HG02610 (cell line): ENCODE measurements at regions not wholly inside any gene's neighbourhood (a gene's known extent, or its start where the extent isn't known, plus 50 kb on each side); places are given as distances from the start of the nearest gene placed in this dataset.
"Not testable (repeated sequence)": the region's sequence is repeated elsewhere in the genome, so short reads cannot be mapped to it uniquely, and the experiment has no call there.

Experiments used
- ATAC-seq: cut with Tn5 transposase; IDR thresholded peaks from one replicate; pipeline ENCODE4 v1.9.1; 2021; ENCODE audit warnings: mild to moderate bottlenecking, moderate library complexity; ENCODE audit not compliant: unreplicated experiment

DNA sequence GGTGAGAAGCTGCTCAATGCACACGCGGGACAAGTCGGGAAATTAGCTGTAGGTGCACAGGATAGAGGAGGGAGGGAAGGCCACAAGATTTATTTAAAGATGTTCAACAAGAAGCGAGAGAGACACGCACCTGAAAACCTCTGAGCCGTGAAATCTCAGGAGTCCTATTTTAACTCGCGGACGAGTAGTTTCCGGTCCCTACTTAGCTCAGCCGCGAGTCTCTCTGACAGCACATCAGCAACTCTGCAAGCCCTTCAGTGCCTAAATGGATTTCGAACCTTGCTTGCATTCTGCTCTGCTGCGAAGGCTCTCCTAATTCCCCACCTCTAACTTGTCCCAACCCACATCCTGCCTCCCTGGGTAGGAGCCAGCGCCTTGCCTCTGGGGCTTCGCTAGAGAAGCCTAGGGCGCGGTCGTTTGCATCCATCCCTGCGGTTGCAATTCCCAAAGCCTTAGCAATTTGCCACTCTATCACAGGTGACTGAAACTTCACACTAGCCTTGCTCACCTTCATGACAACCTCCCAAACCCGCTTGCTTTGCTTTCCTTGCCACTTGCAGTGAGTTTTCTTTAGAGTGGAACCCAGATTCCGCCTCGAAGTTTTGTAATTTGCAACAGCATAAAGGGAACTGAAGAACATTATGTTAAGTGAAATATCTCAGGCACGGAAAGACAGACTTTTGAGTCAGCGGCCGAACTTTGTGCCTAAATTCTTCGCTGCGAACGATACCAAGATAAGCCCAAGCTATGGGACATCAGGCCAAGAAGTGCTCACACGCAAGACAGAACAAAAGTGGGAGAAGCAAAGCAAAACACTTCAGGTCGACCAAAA is 202.8 kb downstream of the KDM5D start:
- peak; percentile 96 for ATAC-seq

- ATAC-seq, result not testable (repeated sequence)
These were observed 208.8 kb downstream of the KDM5D start for GRCh38 chrY:19535697-19536096.

DNA sequence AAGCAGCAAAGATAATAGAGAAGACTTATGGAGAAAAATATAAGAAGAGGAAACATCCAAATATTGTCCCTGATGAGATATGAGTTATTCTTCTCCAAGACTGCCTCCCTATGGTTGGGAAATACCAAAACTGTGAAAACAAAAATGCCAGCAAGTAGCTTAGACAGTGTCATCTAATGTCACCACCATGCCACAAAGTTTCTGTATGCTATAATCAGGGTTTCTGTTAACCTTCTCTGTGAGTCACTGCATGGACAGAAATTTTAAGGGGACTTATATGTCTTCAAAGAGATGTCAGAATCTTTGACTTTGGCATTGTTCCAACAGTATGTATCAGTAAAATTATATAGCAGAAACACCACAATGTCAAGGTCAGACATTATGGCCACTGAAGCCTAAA is 222.6 kb downstream of the KDM5D start:
- no peak for ATAC-seq

DNA sequence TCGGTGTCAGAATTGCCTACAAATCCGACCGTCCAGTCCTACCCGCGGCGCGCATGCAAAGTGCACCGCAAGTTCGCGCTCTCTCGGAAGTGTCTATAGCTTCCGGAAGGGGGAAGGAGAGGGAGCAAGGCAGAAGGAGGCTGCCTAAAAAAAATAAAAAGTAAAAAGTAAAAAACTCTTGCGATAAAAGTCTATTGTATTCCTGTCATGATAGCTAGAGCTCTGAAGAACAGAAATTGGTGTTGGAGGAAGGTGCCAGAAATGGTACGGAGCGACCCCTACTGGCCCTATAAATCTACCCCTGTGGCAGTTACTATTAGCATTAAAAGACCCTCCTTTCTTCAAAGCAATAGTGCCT is 241.5 kb downstream of the KDM5D start:
- no peak for ATAC-seq

DNA sequence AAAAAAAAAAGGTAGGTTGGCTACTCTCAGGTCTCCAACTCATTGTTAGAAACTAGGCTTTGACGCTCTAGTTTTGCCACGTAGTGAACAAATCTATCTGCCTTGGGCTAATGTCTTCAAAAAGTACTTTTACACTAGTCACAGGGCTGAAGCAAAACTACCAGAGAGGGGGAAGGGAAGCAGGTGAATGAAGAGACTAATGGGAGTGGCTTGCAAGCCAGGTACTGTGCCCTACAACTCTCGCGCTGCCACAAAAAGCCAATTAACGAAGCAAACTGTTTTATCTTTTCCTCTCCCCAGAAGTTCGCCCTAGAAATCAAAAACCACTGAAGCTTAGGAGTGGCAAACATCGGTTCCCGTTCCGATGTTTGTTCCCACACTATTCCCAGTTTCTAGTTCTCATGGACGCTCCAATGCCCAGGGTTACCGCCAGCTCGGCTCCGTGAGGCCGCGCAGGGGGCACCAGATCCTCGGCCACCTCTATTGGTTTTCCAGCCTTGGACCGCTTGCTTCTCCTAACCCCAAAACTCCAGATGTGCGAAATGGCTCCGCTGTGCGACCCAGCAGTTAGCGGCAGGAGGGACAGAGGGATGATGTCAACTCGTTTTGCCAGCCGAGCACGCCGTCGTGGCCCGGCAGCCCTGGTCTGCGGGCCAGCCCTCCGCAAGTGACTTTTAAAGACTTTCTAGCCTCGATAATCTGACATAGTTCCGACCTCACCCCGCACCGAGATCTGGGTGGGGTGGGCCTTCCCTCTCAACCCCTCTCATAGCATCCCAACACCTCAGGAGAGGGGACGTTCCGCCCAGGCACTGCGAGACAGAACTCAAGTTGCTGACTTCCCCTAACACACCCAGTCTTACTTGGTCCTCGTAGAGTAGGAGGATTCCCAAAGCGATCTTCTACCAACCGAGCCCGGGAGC is 242.1 kb downstream of the KDM5D start:
- ATAC-seq, result no peak

- no peak for ATAC-seq
These were observed 246.0 kb downstream of the KDM5D start for GRCh38 chrY:19498556-19498955.

GRCh38 chrY:19487494-19487893 is 257.0 kb downstream of the KDM5D start:
- no peak for ATAC-seq

- no peak for ATAC-seq
These were observed 259.5 kb downstream of the KDM5D start for GRCh38 chrY:19484997-19485396.

DNA sequence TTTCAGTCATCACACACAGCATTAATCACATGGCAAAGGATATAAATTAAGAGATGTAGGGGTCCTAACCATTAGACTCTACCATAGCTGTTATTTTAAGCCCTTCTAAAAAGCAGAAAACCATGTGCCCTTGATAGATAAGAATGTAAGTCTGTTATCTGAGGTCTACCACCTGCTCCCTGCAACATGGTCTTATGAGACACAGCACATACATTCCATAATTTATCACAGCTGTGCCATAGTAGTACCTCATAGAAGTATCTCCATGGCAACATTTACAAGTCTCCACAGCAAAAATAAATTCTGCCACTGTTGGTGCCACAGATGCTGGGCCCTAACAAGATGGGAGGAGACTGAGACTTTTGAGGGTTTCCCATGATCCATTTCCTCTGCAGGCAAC is 265.4 kb downstream of the KDM5D start:
- no peak for ATAC-seq

DNA sequence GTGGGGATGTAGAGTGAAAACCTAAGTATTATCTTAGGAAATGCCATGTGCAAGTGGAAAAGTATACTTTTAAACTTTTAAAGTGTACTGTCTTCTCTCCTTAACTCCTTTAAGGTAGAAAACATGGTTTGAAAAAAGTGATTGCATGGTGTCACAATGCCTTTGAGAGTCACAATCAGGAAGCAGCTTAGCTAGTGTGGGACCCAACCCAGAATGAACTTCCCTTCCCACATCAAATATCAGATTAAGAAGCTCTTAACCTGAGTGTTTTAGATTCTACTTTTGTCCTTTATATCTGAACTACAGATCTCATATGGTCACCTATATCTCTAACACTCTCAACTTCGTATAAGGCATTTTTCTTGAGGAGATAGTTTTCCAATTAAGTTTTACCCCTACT is 266.6 kb downstream of the KDM5D start:
- no peak for ATAC-seq

DNA sequence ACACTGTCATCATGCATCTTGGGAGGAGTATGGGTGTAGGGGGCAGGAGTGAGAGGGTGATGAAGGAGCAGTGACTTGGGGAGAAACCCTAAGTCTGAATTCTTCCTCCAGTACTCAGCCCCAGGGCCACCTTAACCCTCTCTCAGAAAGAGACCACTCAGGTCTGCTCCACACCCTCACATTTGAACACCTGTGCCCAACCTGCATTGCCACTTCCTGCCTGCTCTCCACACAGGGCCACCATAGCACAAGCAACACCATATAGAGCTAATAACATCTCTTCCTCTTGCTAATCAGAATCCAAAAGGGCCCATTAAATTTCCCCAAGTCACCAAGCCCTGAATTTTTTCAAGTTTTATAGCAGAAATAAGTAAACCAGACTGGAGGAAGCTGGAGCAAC is 278.7 kb downstream of the KDM5D start:
- ATAC-seq, result no peak

DNA sequence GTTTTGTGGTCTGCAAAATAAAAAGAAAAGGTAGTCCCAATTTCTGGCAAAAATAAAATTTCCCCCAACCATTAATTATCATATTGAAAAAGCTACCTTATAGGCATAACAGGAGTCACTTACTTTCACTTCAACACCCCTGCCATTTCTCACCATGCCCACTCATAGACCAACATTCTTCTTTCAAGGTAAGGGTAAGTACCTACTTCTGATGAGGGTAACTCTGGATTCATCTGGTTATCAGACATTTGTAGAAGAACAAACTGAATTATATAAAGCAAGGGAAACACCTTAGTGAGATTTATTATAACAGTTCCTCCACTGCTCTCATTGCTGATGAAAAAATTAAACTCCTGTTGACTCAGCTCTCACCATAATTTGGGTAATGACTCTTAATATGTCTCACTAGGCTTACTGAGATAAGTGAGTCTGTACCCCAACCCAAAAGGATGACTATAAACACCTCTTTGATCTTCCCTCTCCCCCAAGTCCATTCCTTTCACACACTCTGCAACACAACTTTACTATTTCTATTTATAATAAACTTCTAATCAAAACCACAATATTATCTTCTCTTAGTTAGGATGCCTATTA is 287.6 kb downstream of the KDM5D start:
- no peak for ATAC-seq

DNA sequence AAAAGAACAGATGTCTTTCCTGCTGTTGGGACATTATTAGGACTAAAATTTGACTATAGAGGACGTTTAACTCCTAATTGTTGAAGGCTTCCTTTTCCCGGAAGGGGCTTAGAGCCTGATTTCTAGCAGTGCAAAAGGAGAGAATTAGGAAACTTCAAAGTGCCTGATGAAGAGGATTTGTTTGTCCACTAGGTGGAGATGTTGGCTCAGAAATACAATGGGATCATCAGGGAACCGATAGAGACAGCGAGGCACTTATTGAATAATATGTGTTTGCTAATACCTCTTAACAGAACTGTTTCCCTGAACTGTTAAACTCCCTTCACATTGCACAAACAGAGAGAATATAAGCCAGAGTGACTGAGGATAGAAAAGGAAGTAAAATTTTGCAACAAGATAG is 311.5 kb downstream of the KDM5D start:
- ATAC-seq, result no peak

DNA sequence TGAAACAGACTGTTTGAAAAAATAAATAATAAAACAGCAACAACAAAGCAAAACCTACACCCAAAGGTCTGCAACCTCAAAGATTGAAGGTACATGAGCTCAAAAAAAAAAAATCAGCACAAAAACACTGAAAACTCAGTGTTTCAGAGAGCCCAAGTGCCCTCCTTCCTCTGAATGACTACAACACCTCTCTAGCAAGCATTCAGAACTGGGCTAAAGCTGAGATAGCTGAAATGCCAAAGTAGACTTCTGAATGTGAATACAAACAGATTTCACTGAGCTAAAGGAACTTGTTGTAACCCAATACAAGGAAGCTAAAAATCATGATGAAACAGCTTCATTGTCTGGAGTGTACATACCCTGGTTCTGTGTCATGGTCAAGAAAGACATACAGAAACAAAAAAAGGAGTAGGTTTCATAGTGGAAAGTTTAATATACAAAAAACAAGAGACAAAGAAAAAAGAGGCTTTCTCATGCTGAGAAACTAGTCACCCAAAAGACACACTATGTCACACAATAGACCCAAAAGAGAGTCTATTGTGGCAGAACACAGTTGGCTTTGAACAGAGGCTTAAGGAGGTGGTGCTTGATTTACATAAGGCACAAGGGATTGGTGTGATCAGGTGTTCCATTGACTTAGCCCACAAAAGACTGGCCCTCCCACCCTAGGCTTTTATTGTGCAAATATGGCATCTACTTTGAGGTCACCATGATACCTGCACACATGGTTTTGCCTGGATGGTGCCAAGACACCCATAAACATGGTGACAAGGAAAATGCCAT is 316.6 kb downstream of the KDM5D start:
- ATAC-seq, result no peak

DNA sequence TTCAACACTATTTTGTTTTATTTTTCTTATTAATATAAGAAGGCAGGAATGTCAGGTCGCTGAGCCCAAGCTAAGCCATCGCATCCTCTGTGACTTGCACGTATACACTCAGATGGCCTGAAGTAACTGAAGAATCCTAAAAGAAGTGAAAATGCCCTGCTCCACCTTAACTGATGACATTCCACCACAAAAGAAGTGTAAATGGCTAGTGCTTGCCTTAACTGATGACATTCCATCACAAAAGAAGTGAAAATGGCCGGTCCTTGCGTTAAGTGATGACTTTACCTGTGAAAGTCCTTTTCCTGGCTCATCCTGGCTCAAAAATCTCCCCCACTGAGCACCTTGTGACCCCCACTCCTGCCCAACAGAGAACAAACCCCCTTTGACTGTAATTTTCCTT is 317.3 kb downstream of the KDM5D start:
- not testable (repeated sequence) for ATAC-seq

GRCh38 chrY:19410980-19411766 is 333.4 kb downstream of the KDM5D start:
- no peak for ATAC-seq

DNA sequence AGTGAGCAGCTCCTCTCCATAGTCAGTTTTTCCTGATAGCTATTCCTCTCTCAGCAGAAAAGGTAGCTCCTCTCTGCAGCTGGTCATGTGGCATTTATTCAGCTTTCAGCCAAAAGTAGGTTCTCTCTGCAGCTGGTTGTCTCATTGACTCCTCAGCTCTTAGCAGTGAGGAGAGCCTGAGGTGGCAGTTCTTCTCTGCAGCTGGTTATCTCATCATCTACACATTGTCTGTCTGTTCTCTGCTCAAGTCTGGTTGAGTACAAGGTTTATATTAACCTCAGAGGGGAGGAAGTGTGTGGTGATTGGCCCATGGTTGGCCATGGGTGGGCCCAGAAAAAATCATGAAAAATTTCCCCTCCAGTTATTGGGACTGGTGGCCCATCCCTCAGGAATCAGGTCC is 338.3 kb downstream of the KDM5D start:
- no peak for ATAC-seq

DNA sequence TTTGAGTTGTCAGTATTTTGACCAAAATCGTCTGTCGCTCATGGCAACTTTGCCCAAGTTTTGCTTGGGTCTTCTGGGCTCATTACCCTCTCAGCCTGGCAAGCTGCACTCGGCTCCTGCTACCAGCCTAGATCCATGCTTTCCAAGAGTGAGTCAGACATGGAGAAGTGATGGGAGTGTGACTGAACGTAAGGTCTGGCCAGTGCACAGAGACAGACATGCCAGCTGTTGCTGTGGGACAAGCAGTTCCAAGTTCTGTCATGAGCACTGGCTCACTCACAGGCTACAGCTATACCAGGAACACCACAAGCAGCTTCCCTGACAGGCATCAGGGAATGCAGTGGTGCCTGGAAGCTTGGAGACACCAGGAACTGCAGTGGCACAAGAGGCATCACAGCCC is 338.9 kb downstream of the KDM5D start:
- no peak for ATAC-seq

- no peak for ATAC-seq
These were observed 351.6 kb downstream of the KDM5D start for GRCh38 chrY:19392876-19393275.

GRCh38 chrY:19391922-19392321 is 352.6 kb downstream of the KDM5D start:
- ATAC-seq, result no peak
